ENCODE measurements at regions not wholly inside any gene's neighbourhood (a gene's known extent, or its start where the extent isn't known, plus 50 kb on each side); places are given as distances from the start of the nearest gene placed in this dataset.

- Histone ChIP-seq H3K27me3 (ENCODE audit: insufficient read depth, low read length) (no peaks in the 10 kb centered on the region), H2AFZ (ENCODE audit: low read depth, low read length) (no peak overlapping the region), H3K36me3 (ENCODE audit: insufficient read depth, low read length) (no peaks in the 10 kb centered on the region), H3K4me1 (ENCODE audit: insufficient read depth, low read length) (no peaks in the 10 kb centered on the region), H3K9me3 (ENCODE audit: low read length) (no peaks in the 10 kb centered on the region), H3K4me3 (ENCODE audit: low read length) (no peak overlapping the region)
Observed at GRCh38 chr10:129097776-129098330, 369.2 kb upstream of the MGMT start.

GRCh38 chr10:129098517-129098916 lies 368.5 kb upstream of the MGMT start:
- H3K4me3 ChIP-seq (ENCODE audit: low read length): no peak overlapping the region
- H3K4me1 ChIP-seq (ENCODE audit: insufficient read depth, low read length): no peaks in the 10 kb centered on the region
- no peaks in the 10 kb centered on the region for H3K36me3 ChIP-seq (ENCODE audit: insufficient read depth, low read length)

GRCh38 chr10:129099486-129099885 lies 367.6 kb upstream of the MGMT start:
- Histone ChIP-seq H3K4me1 (ENCODE audit: insufficient read depth, low read length) (no peaks in the 10 kb centered on the region), H3K27me3 (ENCODE audit: insufficient read depth, low read length) (no peaks in the 10 kb centered on the region), H3K36me3 (ENCODE audit: insufficient read depth, low read length) (no peaks in the 10 kb centered on the region), H3K9me3 (ENCODE audit: low read length) (no peaks in the 10 kb centered on the region), H3K4me3 (ENCODE audit: low read length) (no peak overlapping the region), H2AFZ (ENCODE audit: low read depth, low read length) (no peak overlapping the region)

More at GRCh38 chr10:129098517-129098916, 368.5 kb upstream of the MGMT start:
- Histone ChIP-seq H3K9me3 (ENCODE audit: low read length) (no peaks in the 10 kb centered on the region), H2AFZ (ENCODE audit: low read depth, low read length) (no peak overlapping the region), H3K27me3 (ENCODE audit: insufficient read depth, low read length) (no peaks in the 10 kb centered on the region)

DNA sequence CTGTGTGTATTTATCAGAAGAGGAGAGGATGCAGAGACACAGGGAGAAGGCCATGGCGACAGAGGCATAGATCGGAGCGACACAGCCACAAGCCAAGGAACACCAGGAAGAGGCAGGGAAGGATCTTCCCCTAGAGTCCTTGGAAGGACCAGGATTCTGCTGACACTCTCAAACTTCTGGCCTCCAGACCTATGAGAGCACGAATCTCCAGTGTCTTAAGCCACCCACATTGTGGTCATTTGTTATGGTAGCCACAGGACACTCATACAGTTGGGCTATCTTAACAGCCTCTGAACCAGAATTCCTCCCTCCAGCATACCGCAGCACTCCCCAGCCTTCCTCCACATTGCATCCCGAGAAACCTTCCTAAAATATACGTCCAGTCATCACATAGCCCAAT lies 367.0 kb upstream of the MGMT start:
- no peaks in the 10 kb centered on the region for H3K36me3 ChIP-seq (ENCODE audit: insufficient read depth, low read length)
- H3K4me1 ChIP-seq (ENCODE audit: insufficient read depth, low read length): no peaks in the 10 kb centered on the region
- H3K9me3 ChIP-seq (ENCODE audit: low read length): no peaks in the 10 kb centered on the region

GRCh38 chr10:129101232-129101980 lies 365.6 kb upstream of the MGMT start:
- Histone ChIP-seq H3K27me3 (ENCODE audit: insufficient read depth, low read length) (no peaks in the 10 kb centered on the region), H2AFZ (ENCODE audit: low read depth, low read length) (no peak overlapping the region), H3K4me3 (ENCODE audit: low read length) (no peak overlapping the region), H3K9me3 (ENCODE audit: low read length) (no peaks in the 10 kb centered on the region), H3K4me1 (ENCODE audit: insufficient read depth, low read length) (no peaks in the 10 kb centered on the region), H3K36me3 (ENCODE audit: insufficient read depth, low read length) (no peaks in the 10 kb centered on the region)

More for the DNA sequence above, 367.0 kb upstream of the MGMT start:
- H3K4me3 ChIP-seq (ENCODE audit: low read length): no peak overlapping the region
- no peaks in the 10 kb centered on the region for H3K27me3 ChIP-seq (ENCODE audit: insufficient read depth, low read length)
- no peak overlapping the region for H2AFZ ChIP-seq (ENCODE audit: low read depth, low read length)

DNA sequence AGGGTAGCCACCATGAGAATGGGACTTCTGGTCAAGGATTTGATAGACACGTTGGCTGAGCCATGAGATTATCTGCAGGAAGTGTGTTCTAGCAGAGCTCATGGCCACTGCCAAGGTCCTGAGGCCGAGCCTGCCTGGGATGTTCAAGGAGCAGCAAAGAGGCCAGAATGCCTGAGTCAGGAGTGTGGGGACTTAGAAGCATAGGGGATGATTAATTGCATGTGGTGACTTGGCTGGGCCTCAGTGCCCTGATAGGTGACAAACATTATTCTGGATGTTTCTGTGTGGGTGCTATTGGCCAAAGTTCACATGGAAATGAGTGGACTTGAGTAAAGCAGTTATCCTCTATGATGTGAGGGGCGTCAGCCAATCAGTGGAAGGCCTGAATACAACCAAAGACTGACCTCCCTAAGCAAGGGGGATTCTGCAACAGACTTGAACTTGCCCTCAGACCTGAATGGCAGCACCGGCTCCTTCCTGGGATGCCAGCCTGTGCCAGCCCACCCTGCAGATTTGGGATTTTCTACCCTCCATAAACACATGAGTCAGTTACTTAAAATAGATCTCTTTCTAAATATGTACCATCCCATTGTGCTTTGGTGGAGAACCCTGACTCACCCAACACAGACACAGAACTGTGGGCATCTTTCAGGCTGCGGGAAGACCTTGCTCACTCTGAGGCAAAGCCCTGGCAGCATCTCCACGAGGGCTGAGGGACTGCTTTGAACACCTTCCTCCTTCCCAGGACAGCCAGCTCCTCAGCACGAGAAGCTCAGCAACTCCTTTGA lies 363.9 kb upstream of the MGMT start:
- H3K36me3 ChIP-seq (ENCODE audit: insufficient read depth, low read length): no peaks in the 10 kb centered on the region
- H3K27me3 ChIP-seq (ENCODE audit: insufficient read depth, low read length): no peaks in the 10 kb centered on the region
- H3K9me3 ChIP-seq (ENCODE audit: low read length): no peaks in the 10 kb centered on the region
- no peaks in the 10 kb centered on the region for H3K4me1 ChIP-seq (ENCODE audit: insufficient read depth, low read length)
- no peak overlapping the region for H3K4me3 ChIP-seq (ENCODE audit: low read length)
- no peak overlapping the region for H2AFZ ChIP-seq (ENCODE audit: low read depth, low read length)

GRCh38 chr10:129104266-129105045 lies 362.6 kb upstream of the MGMT start:
- H2AFZ ChIP-seq (ENCODE audit: low read depth, low read length): no peak overlapping the region
- no peaks in the 10 kb centered on the region for H3K36me3 ChIP-seq (ENCODE audit: insufficient read depth, low read length)
- no peaks in the 10 kb centered on the region for H3K9me3 ChIP-seq (ENCODE audit: low read length)
- no peaks in the 10 kb centered on the region for H3K27me3 ChIP-seq (ENCODE audit: insufficient read depth, low read length)
- no peaks in the 10 kb centered on the region for H3K4me1 ChIP-seq (ENCODE audit: insufficient read depth, low read length)
- H3K4me3 ChIP-seq (ENCODE audit: low read length): no peak overlapping the region

- H3K36me3 ChIP-seq (ENCODE audit: insufficient read depth, low read length): no peaks in the 10 kb centered on the region
- H2AFZ ChIP-seq (ENCODE audit: low read depth, low read length): no peak overlapping the region
- no peaks in the 10 kb centered on the region for H3K9me3 ChIP-seq (ENCODE audit: low read length)
- no peaks in the 10 kb centered on the region for H3K27me3 ChIP-seq (ENCODE audit: insufficient read depth, low read length)
- H3K4me1 ChIP-seq (ENCODE audit: insufficient read depth, low read length): no peaks in the 10 kb centered on the region
- no peak overlapping the region for H3K4me3 ChIP-seq (ENCODE audit: low read length)
Observed at GRCh38 chr10:129105266-129105665, 361.8 kb upstream of the MGMT start.

DNA sequence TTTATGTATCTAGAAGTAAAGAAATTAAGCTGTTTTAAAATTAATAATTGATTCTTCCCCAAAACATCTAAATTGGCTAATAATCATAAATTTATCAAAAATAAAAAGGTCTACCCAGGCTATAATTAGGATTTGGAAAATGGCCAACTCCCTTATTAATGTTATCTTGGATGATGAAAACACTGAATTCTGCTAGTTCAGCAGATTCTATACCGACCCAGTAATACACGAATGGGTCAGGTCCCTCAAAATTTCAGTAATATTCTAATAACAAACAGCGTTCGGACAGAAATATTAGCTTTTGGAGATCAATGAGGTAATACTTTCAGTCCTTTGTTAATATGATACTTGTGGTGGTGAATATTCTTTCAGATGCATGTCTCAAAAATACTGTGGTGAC lies 360.7 kb upstream of the MGMT start:
- no peaks in the 10 kb centered on the region for H3K27me3 ChIP-seq (ENCODE audit: insufficient read depth, low read length)
- no peaks in the 10 kb centered on the region for H3K9me3 ChIP-seq (ENCODE audit: low read length)
- H3K36me3 ChIP-seq (ENCODE audit: insufficient read depth, low read length): no peaks in the 10 kb centered on the region
- H3K4me1 ChIP-seq (ENCODE audit: insufficient read depth, low read length): no peaks in the 10 kb centered on the region
- no peak overlapping the region for H3K4me3 ChIP-seq (ENCODE audit: low read length)
- H2AFZ ChIP-seq (ENCODE audit: low read depth, low read length): no peak overlapping the region

- no peaks in the 10 kb centered on the region for H3K36me3 ChIP-seq (ENCODE audit: insufficient read depth, low read length)
- no peak overlapping the region for H3K4me3 ChIP-seq (ENCODE audit: low read length)
- H3K9me3 ChIP-seq (ENCODE audit: low read length): no peaks in the 10 kb centered on the region
- no peak overlapping the region for H2AFZ ChIP-seq (ENCODE audit: low read depth, low read length)
- no peaks in the 10 kb centered on the region for H3K27me3 ChIP-seq (ENCODE audit: insufficient read depth, low read length)
- H3K4me1 ChIP-seq (ENCODE audit: insufficient read depth, low read length): no peaks in the 10 kb centered on the region
Observed at GRCh38 chr10:129107525-129107924, 359.5 kb upstream of the MGMT start.

DNA sequence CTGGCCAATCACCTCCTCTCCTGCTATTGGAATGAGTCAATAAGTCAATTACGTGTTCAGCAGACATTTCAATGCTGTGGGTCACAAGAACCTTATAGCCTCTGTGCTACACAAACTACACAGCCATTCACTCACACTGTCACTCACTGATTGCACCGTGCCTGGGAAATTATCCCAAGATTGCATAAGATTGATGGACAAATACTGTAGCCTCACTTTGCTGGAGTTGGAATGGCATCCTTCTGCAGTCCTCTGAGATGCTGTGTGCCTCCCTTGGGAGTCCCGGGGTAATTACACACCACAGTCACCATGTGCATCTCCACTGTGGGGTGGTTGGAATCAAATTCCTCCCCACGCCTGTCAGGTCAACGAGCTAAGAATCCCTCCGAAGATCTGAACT lies 358.7 kb upstream of the MGMT start:
- Histone ChIP-seq H3K9me3 (ENCODE audit: low read length) (no peaks in the 10 kb centered on the region), H3K27me3 (ENCODE audit: insufficient read depth, low read length) (no peaks in the 10 kb centered on the region), H3K4me3 (ENCODE audit: low read length) (no peak overlapping the region), H3K4me1 (ENCODE audit: insufficient read depth, low read length) (no peaks in the 10 kb centered on the region), H2AFZ (ENCODE audit: low read depth, low read length) (no peak overlapping the region), H3K36me3 (ENCODE audit: insufficient read depth, low read length) (no peaks in the 10 kb centered on the region)

- Histone ChIP-seq H3K4me1 (ENCODE audit: insufficient read depth, low read length) (no peaks in the 10 kb centered on the region), H3K9me3 (ENCODE audit: low read length) (no peaks in the 10 kb centered on the region), H3K27me3 (ENCODE audit: insufficient read depth, low read length) (no peaks in the 10 kb centered on the region), H3K36me3 (ENCODE audit: insufficient read depth, low read length) (no peaks in the 10 kb centered on the region), H3K4me3 (ENCODE audit: low read length) (no peak overlapping the region), H2AFZ (ENCODE audit: low read depth, low read length) (no peak overlapping the region)
Observed at GRCh38 chr10:129108994-129109393, 358.0 kb upstream of the MGMT start.

- no peaks in the 10 kb centered on the region for H3K36me3 ChIP-seq (ENCODE audit: insufficient read depth, low read length)
- H2AFZ ChIP-seq (ENCODE audit: low read depth, low read length): no peak overlapping the region
- H3K4me1 ChIP-seq (ENCODE audit: insufficient read depth, low read length): no peaks in the 10 kb centered on the region
- no peaks in the 10 kb centered on the region for H3K9me3 ChIP-seq (ENCODE audit: low read length)
- H3K4me3 ChIP-seq (ENCODE audit: low read length): no peak overlapping the region
- no peaks in the 10 kb centered on the region for H3K27me3 ChIP-seq (ENCODE audit: insufficient read depth, low read length)
Observed at GRCh38 chr10:129110780-129111179, 356.3 kb upstream of the MGMT start.
